ENCODE measurements at regions not wholly inside any gene's neighbourhood (a gene's known extent, or its start where the extent isn't known, plus 50 kb on each side); places are given as distances from the start of the nearest gene placed in this dataset.
"Not testable (repeated sequence)": the region's sequence is repeated elsewhere in the genome, so short reads cannot be mapped to it uniquely, and the experiment has no call there.

DNA sequence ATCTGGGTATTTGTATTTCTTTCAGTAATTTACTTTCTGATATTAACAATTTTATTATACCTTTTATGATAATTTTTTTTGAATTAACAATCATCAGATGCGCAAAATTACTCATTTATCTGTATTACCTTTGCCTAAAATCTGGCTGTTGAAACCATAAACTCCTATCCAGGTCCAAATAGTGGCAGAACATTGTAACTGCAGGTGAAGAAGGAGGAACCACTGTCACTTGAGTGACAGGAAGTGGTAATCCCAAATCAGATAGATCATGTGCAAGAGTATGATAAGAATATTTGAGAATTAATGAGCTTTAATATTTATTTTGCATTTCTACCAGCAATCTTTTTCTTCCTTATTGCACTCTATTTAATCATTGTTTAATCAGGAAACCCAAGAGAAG is 139.3 kb upstream of the TLE4 start:
- no peaks in the 10 kb centered on the region for H3K9me3 ChIP-seq
- H3K27ac ChIP-seq = no peak overlapping the region
- H3K9ac ChIP-seq (ENCODE audit: low read depth in 2 of 2, low read length in 2 of 2) = no peak overlapping the region
- no peaks in the 10 kb centered on the region for H3K4me1 ChIP-seq
- no peak overlapping the region for H3K4me3 ChIP-seq
- intact Hi-C loops (cut with DNase I) = no loop called here
- no peaks in the 10 kb centered on the region for H3K36me3 ChIP-seq
- no peaks in the 10 kb centered on the region for H3K27me3 ChIP-seq
- TF ChIP-seq, protein P1, sequence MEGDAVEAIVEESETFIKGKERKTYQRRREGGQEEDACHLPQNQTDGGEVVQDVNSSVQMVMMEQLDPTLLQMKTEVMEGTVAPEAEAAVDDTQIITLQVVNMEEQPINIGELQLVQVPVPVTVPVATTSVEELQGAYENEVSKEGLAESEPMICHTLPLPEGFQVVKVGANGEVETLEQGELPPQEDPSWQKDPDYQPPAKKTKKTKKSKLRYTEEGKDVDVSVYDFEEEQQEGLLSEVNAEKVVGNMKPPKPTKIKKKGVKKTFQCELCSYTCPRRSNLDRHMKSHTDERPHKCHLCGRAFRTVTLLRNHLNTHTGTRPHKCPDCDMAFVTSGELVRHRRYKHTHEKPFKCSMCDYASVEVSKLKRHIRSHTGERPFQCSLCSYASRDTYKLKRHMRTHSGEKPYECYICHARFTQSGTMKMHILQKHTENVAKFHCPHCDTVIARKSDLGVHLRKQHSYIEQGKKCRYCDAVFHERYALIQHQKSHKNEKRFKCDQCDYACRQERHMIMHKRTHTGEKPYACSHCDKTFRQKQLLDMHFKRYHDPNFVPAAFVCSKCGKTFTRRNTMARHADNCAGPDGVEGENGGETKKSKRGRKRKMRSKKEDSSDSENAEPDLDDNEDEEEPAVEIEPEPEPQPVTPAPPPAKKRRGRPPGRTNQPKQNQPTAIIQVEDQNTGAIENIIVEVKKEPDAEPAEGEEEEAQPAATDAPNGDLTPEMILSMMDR (IDR thresholded peaks at IDR 0.05) = no peak
- DNase-seq = no peak

DNA sequence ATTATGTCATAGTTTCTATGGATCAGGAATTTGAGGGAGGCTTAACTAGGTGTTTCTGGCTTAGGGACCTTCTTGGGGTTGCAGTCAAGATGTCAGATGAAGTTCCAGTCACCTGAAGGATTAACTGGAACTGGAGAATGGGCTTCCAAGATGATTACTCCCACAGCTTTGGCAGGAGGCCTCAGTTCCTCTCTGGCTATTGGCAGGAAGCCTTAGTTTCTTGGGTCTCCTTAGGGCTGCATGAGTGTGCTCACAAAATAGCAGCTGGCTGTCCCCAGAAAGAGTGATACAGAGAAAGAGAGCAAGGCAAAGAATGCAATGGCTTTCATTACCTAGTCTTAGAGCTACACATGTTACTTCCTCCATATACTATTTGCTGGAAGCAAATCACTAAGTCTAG is 138.1 kb upstream of the TLE4 start:
- intact Hi-C loops (cut with DNase I) = no loop called here
- Histone ChIP-seq H3K9me3 (no peaks in the 10 kb centered on the region), H3K4me1 (no peaks in the 10 kb centered on the region), H3K27me3 (no peaks in the 10 kb centered on the region), H3K27ac (no peak overlapping the region), H3K9ac (ENCODE audit: low read depth in 2 of 2, low read length in 2 of 2) (no peak overlapping the region), H3K4me3 (no peak overlapping the region), H3K36me3 (no peaks in the 10 kb centered on the region)
- no peak for DNase-seq
- TF ChIP-seq, protein P1 (IDR thresholded peaks at IDR 0.05) = no peak

DNA sequence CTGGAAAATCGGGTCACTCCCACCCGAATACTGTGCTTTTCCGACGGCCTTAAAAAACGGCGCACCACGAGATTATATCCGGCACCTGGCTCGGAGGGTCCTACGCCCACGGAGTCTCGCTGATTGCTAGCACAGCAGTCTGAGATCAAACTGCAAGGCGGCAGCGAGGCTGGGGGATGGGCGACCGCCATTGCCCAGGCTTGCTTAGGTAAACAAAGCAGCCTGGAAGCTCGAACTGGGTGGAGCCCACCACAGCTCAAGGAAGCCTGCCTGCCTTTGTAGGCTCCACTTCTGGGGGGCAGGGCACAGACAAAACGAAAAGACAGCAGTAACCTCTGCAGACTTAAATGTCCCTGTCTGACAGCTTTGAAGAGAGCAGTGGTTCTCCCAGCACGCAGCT is 132.5 kb upstream of the TLE4 start:
- peak overlapping the region; percentile 2 for H3K4me3 ChIP-seq
- intact Hi-C loops (cut with DNase I); H3K27ac ChIP-seq; H3K9me3 ChIP-seq; H3K36me3 ChIP-seq; H3K27me3 ChIP-seq; H3K4me1 ChIP-seq; H3K9ac ChIP-seq (ENCODE audit: low read depth in 2 of 2, low read length in 2 of 2): not testable (repeated sequence)
- DNase-seq = peak; percentile 30

DNA sequence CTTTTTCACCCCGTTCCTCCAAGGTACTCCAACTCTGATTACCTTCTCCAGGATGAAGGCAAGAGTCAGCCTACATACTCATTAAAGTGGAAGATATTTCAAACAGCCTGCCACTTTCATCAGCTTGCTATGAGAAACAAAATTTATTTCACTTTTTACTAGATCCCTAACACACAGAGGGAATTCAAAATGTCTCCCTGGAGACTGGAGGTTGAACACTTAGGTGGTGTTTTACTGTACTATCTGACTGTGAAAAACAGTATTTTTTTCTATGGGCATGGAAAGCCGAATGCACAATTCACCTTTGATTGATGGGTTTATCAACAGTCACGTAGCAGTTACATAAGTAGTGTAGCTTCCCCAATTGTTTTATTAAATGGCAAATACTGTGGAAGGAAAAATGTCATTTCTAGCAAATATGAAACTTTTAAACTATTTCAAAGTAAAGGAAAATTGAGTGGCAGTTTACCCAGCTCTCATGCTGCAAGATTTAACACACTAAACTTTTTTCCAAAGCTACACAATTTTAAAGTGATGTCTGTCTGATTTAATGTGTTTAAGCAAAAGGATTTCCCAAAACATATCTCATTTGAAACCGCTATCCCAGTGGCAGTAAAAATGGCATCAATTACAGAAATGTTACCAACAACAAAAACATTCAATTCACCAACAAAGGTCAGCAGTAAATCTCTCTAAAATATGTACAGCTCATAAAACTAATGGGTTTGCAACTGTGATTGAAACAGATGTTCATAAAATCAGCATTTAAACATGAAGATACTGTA is 125.0 kb upstream of the TLE4 start:
- Histone ChIP-seq H3K27ac (no peak overlapping the region), H3K9ac (ENCODE audit: low read depth in 2 of 2, low read length in 2 of 2) (no peak overlapping the region), H3K27me3 (no peaks in the 10 kb centered on the region), H3K9me3 (no peaks in the 10 kb centered on the region), H3K4me1 (no peaks in the 10 kb centered on the region), H3K36me3 (no peaks in the 10 kb centered on the region), H3K4me3 (no peak overlapping the region)
- intact Hi-C loops (cut with DNase I) = no loop called here
- TF ChIP-seq, protein P1 (IDR thresholded peaks at IDR 0.05) = no peak
- no peak for DNase-seq

DNA sequence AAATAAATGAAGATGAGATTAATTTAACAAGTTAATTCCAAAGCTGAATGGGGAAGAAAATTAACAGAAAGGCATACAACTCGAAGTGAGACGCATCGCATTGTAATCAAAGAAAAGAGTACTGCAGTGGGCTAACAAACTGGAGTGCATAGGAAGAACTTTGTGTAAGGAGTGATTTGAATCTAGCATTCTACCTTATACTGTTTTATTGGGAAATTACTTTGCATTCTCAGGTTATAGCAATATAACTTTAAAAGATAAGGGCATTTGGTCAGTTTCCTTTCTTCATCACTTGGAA is 124.5 kb upstream of the TLE4 start:
- Histone ChIP-seq H3K9me3 (no peaks in the 10 kb centered on the region), H3K4me3 (no peak overlapping the region)

DNA sequence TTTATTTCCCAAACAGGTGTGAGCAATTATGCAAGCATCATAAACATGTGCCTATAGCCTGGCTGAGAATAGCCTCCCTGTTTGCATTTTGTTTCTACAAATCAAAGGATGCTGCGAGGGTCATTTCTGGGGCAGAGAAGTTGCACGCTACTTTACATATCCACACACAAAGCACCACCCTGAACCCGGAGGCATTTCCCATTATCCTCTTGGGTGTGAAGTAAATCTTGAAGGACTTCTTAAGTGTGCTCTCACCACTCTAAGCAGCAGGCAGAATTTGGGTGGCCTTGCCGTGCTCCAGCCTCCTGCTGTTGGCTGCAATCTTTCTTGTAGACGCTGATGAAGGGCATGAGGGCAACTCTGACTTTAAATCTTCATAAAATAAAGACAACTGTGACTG is 124.0 kb upstream of the TLE4 start:
- DNase-seq = no peak
- TF ChIP-seq, protein P1 (IDR thresholded peaks at IDR 0.05) = no peak
- Histone ChIP-seq H3K27me3 (no peaks in the 10 kb centered on the region), H3K4me1 (no peaks in the 10 kb centered on the region), H3K9ac (ENCODE audit: low read depth in 2 of 2, low read length in 2 of 2) (no peak overlapping the region), H3K4me3 (no peak overlapping the region), H3K9me3 (no peaks in the 10 kb centered on the region), H3K27ac (no peak overlapping the region), H3K36me3 (no peaks in the 10 kb centered on the region)
- intact Hi-C loops (cut with DNase I) = no loop called here

More for the DNA sequence above, 124.5 kb upstream of the TLE4 start:
- Histone ChIP-seq H3K9ac (ENCODE audit: low read depth in 2 of 2, low read length in 2 of 2) (no peak overlapping the region), H3K36me3 (no peaks in the 10 kb centered on the region), H3K4me1 (no peaks in the 10 kb centered on the region), H3K27me3 (no peaks in the 10 kb centered on the region), H3K27ac (no peak overlapping the region)
- no peak for DNase-seq
- TF ChIP-seq, protein P1 (IDR thresholded peaks at IDR 0.05) = no peak
- intact Hi-C loops (cut with DNase I) = no loop called here

Measured in colonic mucosa (tissue), 4 donors.